ENCODE measurements at regions not wholly inside any gene's neighbourhood (a gene's known extent, or its start where the extent isn't known, plus 50 kb on each side); places are given as distances from the start of the nearest gene placed in this dataset.

DNA sequence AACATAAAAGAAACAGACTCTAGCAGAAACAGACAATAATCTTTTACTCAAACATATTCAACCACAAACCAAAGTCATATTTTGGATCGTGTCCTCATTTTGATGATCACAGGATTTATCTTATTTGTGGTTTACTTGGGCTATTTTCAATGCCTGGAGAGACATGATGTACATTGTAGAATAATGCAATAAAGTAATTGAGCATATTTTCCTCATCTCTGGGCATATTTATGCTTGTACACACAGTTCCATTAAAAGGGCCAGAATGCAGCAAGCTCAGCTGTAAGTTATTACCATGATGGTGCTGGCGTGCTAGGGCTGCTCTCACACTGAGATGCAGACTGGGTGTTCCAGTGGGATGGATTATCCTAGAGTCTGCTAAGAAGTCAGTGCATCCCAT is 456.7 kb downstream of the TLE4 start:
- FAIRE-seq (peak; percentile 84), DNase-seq (ENCODE audit: insufficient read length, low spot score) (no peak)
- TF ChIP-seq POLR2A (IDR thresholded peaks at IDR 0.05; ENCODE audit: low read depth, low read length), result no peak

DNA sequence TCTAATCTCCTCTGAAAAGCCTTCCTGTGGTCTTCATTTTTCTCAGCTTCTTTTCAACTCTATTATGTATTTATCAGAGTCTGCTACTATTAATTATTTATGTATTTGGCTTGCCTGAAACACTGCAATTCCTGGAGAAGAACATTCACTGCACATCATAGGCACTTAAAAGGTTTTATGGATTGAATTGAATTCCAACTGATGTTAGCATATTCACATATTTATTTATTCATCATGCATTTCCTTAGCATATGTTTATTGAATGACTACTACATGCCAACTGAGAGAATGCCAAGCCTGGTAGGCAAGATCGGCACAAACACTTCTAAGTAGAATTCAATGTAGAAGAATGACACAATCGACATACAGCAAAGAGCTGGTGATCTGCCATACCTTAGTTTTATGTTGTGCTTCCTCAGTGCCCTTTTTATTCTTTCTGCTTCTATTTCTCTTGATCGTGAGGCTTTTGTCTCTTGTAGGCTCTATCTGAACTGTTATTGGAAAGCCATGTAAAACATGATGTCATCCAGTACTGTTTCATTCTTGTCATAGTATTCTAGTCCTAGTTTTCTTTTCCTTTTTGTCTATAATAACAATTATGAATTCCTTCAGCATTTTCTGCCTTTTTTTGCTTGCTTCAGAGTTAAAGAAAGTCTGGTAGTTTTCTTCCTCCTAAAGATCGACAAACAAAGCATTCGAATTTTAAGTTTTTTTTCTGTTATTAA is 454.2 kb downstream of the TLE4 start:
- no peak for TF ChIP-seq POLR2A (IDR thresholded peaks at IDR 0.05; ENCODE audit: low read depth, low read length)
- FAIRE-seq (peak; percentile 66), DNase-seq (ENCODE audit: insufficient read length, low spot score) (no peak)

DNA sequence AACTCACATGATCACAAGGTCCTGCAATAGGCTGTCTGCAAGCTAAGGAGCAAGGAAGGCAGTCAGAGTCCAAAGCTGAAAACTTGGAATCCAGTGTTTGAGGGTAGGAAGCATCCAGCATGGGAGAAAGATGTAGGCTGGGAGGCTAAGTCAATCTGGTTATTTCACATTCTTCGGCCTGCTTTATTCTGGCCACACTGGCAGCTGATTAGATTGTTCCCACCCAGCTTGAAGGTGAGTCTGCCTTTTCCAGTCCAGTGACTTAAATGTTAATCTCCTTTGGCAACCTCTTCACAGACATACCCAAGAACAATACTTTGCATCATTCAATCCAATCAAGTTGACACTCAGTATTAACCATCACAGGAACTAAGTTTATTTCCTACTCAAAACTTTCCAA is 453.4 kb downstream of the TLE4 start:
- TF ChIP-seq POLR2A (IDR thresholded peaks at IDR 0.05; ENCODE audit: low read depth, low read length), result no peak
- no peak for DNase-seq (ENCODE audit: insufficient read length, low spot score)
- peak; percentile 6 for FAIRE-seq

DNA sequence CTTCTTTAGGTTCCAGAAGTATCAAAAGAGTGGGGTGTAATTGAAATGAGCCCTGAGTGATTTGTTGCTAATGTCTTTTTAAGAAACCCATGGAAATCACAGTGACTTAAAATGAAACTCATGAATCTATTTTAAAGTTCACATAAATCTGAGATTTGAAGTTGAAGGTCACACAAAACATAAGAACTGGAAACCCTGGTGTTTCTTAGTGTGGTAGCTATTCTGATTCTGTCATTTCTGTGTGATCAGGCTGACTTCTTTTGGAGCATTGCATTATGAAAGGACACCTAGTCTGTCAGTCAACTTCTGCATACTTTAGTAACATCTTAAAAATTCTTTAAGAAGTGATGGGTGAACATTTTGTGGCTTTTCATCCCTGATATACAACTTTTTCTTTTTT is 448.8 kb downstream of the TLE4 start:
- DNase-seq (ENCODE audit: insufficient read length, low spot score) (no peak), FAIRE-seq (peak; percentile 62)
- TF ChIP-seq POLR2A (IDR thresholded peaks at IDR 0.05; ENCODE audit: low read depth, low read length), result no peak

DNA sequence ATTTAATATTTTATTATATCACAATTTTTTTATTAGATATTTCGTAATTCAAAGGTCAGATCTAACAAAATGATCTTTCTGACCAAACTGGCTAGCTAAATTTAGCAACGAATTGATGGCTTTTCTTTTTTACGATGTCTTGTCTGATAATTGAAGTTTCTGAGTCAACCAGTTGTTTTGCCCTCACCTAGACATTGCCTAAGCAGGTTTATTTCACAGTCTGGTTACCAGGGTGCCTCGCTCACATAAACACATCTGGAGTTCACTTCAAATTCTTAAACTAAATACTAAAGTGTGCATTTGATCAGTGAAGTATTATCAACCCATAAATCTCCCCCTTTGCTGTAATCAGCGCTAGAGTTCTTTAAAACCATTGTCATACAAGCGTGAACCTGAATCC is 448.3 kb downstream of the TLE4 start:
- no peak for TF ChIP-seq POLR2A (IDR thresholded peaks at IDR 0.05; ENCODE audit: low read depth, low read length)
- DNase-seq (ENCODE audit: insufficient read length, low spot score) (no peak), FAIRE-seq (peak; percentile 11)

DNA sequence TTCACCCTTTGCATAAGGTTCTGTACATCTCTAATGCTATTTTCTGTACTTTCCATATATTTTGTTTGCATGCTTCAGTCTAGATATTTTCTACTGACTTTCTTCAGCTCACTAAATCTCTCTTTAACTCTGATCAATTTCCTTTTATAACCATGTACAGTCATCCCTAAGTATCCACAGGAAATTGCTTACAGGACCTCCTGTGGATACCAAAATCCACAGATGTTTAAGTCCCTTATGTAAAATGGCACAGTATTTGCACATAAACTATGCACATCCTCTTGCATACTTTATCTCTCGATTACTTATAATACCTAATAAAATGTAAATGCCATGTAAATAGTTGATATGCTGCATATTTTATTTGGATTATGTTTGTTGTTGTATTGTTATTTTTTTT is 442.1 kb downstream of the TLE4 start:
- no peak for TF ChIP-seq POLR2A (IDR thresholded peaks at IDR 0.05; ENCODE audit: low read depth, low read length)
- DNase-seq (ENCODE audit: insufficient read length, low spot score) (no peak), FAIRE-seq (peak; percentile 93)

DNA sequence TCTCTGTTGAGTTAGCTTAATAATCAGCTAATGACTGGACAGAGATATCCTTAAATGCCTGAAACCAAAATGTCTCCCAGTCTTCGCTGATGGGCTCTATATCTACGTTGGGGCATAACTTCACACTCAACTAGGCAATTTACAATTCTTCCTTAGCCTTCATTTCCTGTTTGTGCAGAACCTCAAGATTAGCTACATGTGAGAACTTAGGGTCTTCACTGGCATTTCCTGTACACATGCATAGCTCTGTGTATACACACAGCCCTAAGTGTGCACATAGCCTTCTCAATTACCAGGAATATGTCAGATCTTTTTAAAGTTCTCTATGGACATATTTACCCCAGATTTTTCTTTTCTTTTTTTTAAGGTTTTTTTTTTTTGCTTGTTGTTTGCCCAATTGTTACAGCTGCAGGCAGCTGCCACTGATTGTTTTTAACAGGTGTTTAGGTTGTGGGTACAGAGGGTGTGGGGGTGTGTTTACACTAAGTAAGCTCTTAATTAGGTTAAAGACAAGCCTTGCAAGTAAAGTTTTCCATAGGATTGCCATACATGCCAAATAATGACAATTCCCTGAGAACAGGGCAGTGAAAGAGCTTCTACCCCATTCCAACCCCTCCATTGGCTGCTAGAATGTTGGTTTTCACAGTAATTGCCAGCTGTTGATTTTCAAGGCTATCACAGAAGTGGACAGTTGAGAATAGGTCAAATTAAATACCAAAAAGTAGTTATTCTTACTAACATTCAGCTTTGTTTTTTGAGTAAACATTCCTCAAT is 441.0 kb downstream of the TLE4 start:
- peak; percentile 75 for FAIRE-seq
- DNase-seq (ENCODE audit: insufficient read length, low spot score), result no peak
- no peak for TF ChIP-seq POLR2A (IDR thresholded peaks at IDR 0.05; ENCODE audit: low read depth, low read length)

DNA sequence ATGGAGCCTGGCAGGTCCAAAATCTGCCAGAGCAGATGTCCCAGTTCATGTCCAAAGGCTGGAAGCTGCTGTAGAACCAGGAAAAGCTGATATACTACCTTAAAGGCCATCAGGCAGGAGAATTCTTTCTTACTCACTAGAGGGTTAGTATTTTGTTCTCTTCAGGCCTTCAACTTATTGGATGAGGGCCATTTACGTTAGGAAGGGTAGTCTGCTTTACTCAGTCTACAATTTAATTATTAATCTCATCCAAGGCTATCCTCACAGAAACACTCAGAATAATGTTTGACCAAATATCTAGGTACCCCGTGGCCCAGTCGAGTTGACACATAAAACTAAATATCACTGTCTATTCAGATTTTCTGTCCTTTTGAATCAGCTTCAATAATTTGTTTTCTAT is 437.4 kb downstream of the TLE4 start:
- DNase-seq (ENCODE audit: insufficient read length, low spot score) (no peak), FAIRE-seq (peak; percentile 20)
- no peak for TF ChIP-seq POLR2A (IDR thresholded peaks at IDR 0.05; ENCODE audit: low read depth, low read length)

DNA sequence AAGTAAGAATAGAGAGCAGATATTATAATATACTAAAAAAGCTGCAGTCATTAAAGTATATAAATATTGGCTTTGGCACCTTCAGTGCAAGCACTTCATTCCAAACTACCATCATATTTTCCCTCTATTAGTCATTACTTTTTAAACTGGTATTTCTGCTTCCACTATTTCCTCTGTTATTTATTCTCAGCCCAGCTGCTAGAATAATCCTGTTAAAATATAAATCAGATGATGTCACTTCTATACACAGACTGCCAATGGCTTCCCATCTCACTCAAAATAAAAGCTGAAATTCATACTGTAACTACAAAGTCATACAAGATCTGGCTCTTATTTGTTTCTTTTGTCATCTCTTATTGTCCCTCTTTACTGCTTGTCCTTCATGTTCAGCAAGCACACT is 432.9 kb downstream of the TLE4 start:
- TF ChIP-seq POLR2A (IDR thresholded peaks at IDR 0.05; ENCODE audit: low read depth, low read length), result no peak
- no peak for DNase-seq (ENCODE audit: insufficient read length, low spot score)
- FAIRE-seq, result peak; percentile 91

DNA sequence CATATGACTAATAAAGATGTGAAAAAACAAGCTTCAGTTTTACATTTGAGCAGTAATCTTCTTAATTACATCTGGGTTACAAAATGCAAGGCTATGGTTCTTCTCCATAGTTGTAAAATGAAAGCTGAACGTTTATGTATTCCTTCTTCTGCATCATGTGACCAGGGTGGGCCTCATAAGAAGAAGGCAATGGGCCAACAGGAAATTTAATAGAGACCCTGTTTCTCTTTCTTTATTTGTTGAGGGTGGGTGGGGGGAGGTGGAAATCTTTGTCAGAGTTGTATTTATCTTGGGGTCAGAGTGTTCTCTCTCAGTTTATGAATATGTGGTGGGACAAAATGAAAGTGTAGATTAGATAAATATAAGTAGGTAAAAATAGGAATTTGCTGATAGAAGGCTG is 418.8 kb downstream of the TLE4 start:
- FAIRE-seq, result no peak
- no peak for DNase-seq (ENCODE audit: insufficient read length, low spot score)
- no peak for TF ChIP-seq POLR2A (IDR thresholded peaks at IDR 0.05; ENCODE audit: low read depth, low read length)

DNA sequence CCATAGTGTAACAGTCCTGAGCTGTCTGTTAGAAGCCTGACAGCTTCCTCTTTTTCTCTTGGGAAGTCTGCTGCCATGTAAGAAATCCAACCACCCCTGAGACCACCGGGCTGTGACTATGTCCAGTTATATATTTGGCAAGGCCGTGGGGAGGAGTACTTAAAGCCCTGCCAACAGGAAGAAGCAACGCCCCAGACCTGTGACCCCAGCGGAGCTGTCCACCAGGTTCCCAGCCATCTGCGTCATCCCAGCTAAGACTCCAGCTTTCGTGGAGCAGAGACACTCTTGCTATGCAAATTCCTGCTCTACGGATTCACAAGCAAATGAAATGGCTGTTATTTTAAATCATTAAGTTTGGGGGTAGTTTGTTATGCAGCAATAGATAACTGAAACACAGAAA is 417.3 kb downstream of the TLE4 start:
- DNase-seq (ENCODE audit: insufficient read length, low spot score) (no peak), FAIRE-seq (no peak)
- no peak for TF ChIP-seq POLR2A (IDR thresholded peaks at IDR 0.05; ENCODE audit: low read depth, low read length)

DNA sequence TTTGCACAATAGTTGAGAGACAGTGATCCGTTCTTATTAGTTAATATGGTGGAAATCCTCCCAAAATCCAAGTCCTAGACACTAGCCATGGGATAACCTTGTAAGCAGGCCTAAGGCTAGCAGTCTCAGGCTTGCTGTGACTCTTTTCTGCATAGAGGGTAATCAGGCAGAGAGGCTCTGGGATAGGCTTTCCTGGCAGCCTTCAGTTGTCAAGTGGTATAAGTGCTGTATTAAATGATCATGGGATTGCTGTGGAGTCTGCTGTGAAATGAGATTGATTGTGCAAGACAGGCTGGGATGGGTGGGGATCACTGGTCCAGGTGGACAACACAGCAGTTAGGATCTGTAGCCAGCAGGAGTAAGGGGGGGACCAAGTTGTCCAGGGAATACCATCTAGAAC is 416.4 kb downstream of the TLE4 start:
- no peak for TF ChIP-seq POLR2A (IDR thresholded peaks at IDR 0.05; ENCODE audit: low read depth, low read length)
- peak; percentile 52 for FAIRE-seq
- no peak for DNase-seq (ENCODE audit: insufficient read length, low spot score)

DNA sequence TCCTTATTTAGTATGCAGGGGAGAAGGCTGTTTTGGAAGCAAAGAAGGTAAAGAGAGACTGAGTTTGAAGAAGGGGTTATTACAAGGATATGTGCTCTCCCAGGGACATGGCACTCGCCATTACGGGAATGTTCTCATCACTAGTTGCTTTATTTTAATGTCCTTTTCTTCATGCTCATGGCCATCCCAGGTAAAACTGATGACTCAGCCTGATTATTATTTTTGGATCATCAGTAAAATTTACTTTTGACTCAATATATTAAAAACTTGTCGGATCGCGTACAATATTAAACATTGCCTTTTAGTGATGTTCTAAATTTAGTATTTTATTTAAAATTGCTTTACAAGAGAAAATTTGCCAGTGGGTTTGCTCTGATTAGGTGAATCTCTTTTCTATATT is 414.7 kb downstream of the TLE4 start:
- FAIRE-seq (no peak), DNase-seq (ENCODE audit: insufficient read length, low spot score) (no peak)
- TF ChIP-seq POLR2A (IDR thresholded peaks at IDR 0.05; ENCODE audit: low read depth, low read length), result no peak

DNA sequence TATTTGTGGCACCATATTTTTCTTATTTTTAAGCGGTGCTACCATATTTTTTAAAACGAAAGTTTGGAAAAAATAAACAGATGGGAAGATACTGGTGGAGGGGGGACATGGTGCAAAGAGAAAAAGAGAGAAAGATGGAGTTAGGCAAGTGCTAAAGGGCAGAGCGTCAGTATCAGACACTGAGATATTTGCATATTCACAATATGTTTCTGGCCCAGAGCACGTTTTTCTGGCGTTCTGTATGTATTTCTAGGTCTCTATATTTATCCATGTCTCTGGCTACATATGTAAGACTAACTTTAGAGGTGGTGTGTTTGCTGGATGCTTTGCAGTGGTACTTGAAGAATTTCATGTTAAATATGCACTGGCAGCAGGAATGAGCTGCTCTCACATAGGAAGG is 414.0 kb downstream of the TLE4 start:
- FAIRE-seq (no peak), DNase-seq (ENCODE audit: insufficient read length, low spot score) (no peak)
- TF ChIP-seq POLR2A (IDR thresholded peaks at IDR 0.05; ENCODE audit: low read depth, low read length), result no peak

DNA sequence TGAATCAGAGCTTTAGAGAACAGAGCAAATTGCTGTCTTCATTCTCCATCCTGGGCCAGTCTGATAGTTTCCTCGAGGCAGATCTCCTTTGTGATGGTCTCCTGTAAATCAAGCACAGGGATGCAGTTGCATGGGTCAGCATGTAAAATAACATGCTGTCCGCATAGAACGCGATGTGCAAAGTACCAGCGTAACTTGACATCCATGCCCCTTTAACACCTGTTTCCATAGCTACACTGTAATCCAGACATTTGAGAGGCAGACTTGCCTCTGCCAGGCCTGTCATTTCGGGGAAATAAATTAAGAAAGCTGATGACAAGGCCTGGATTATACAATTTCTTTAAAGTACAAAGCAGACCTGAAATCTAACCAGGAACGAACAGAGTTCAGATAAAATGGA is 413.5 kb downstream of the TLE4 start:
- DNase-seq (ENCODE audit: insufficient read length, low spot score), result no peak
- TF ChIP-seq POLR2A (IDR thresholded peaks at IDR 0.05; ENCODE audit: low read depth, low read length), result no peak
- no peak for FAIRE-seq

Measured in H54 (cell line).